ENCODE measurements at regions not wholly inside any gene's neighbourhood (a gene's known extent, or its start where the extent isn't known, plus 50 kb on each side); places are given as distances from the start of the nearest gene placed in this dataset.

DNA sequence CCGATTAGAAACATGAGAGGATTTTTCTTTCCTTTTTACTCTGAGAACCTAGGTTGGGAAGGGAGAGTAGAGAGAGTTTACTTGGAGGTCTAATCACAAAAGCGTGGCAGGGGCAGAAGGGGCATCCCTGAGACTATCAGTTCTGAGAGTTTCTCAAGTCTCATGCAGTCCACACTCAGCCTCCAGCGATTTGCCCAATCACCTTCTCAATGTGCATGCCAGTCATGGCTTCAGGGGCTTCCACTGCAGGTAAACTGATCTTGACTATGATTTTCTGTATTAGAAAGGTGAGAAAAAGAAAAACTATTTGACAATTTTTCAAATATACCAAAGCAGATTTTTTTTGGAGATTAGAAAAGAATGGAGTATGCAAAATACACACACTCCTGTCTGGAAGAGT is 617.1 kb upstream of the ZFP42 start:
- intact Hi-C loops (cut with DNase I, micrococcal nuclease) = no loop called here
- ATAC-seq = no peak

GRCh38 chr4:187380181-187380581 is 615.4 kb upstream of the ZFP42 start:
- no peaks in the 10 kb centered on the region for H3K36me3 ChIP-seq (ENCODE audit: low read depth)

More for the DNA sequence above, 617.1 kb upstream of the ZFP42 start:
- DNase-seq = no peak
- peaks cover 4% of the 10 kb centered on the region for H3K4me1 ChIP-seq (ENCODE audit: low read depth)
- H3K36me3 ChIP-seq (ENCODE audit: low read depth) = no peaks in the 10 kb centered on the region
- H3K4me3 ChIP-seq = no peak overlapping the region
- TF ChIP-seq, protein P1, sequence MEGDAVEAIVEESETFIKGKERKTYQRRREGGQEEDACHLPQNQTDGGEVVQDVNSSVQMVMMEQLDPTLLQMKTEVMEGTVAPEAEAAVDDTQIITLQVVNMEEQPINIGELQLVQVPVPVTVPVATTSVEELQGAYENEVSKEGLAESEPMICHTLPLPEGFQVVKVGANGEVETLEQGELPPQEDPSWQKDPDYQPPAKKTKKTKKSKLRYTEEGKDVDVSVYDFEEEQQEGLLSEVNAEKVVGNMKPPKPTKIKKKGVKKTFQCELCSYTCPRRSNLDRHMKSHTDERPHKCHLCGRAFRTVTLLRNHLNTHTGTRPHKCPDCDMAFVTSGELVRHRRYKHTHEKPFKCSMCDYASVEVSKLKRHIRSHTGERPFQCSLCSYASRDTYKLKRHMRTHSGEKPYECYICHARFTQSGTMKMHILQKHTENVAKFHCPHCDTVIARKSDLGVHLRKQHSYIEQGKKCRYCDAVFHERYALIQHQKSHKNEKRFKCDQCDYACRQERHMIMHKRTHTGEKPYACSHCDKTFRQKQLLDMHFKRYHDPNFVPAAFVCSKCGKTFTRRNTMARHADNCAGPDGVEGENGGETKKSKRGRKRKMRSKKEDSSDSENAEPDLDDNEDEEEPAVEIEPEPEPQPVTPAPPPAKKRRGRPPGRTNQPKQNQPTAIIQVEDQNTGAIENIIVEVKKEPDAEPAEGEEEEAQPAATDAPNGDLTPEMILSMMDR (IDR thresholded peaks at IDR 0.05) = no peak
- H3K9me3 ChIP-seq = no peaks in the 10 kb centered on the region

DNA sequence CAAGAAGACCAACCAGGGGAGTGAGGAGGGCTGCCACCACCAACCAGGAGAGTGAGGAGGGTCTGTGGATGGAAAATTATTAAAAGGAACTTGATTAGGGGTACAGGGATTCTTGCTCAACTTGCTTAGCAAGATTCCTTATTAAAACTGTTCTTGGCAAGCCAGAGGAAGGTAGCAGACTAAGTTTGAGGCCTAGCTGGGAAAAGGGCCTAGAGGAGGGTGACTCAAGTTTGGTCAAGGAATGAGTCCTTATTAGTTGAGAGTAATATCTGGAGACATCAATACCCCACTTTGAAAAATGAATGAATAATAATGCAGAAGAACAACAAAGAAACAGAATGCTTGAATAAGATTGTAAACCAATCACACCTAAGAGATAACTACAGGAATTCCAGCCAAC is 612.4 kb upstream of the ZFP42 start:
- TF ChIP-seq, protein P1 (IDR thresholded peaks at IDR 0.05) = no peak
- intact Hi-C loops (cut with DNase I, micrococcal nuclease) = no loop called here
- Histone ChIP-seq H3K9me3 (no peaks in the 10 kb centered on the region), H3K36me3 (ENCODE audit: low read depth) (no peaks in the 10 kb centered on the region), H3K4me1 (ENCODE audit: low read depth) (no peaks in the 10 kb centered on the region), H3K4me3 (no peak overlapping the region)
- ATAC-seq (no peak), DNase-seq (no peak)

More at GRCh38 chr4:187380181-187380581, 615.4 kb upstream of the ZFP42 start:
- intact Hi-C loops (cut with DNase I, micrococcal nuclease) = no loop called here
- ATAC-seq = peak; percentile 86
- Histone ChIP-seq H3K9me3 (no peaks in the 10 kb centered on the region), H3K4me1 (ENCODE audit: low read depth) (no peaks in the 10 kb centered on the region), H3K4me3 (no peak overlapping the region)
- peak in 2 of 3 donors; percentile 64 to 65 for DNase-seq
- TF ChIP-seq, protein P1 (IDR thresholded peaks at IDR 0.05) = peak; percentile 9

GRCh38 chr4:187387739-187388138 is 607.8 kb upstream of the ZFP42 start:
- Histone ChIP-seq H3K4me1 (ENCODE audit: low read depth) (no peaks in the 10 kb centered on the region), H3K36me3 (ENCODE audit: low read depth) (no peaks in the 10 kb centered on the region), H3K4me3 (no peak overlapping the region), H3K9me3 (no peaks in the 10 kb centered on the region)
- TF ChIP-seq, protein P1 (IDR thresholded peaks at IDR 0.05) = no peak
- DNase-seq (no peak), ATAC-seq (no peak)
- intact Hi-C loops (cut with DNase I, micrococcal nuclease) = no loop called here

DNA sequence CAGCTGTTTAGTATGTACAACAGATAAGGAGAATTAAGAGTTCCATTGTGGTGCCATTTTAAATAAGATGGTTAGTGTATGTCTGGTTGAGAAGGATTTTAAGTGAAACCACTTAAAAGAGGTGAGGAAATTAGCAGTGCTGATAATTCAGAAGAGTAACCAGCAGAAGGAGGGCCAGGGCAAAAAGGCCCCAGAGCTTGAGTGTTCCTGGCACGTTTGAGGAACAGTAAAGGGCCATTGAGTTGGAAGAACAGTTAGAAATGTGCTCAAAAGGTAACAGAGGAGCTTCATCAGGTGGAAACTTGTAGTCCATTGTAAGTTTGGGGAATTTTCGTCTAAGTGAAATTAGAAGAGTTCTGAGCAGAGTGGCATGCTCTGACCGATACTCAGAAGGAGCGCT is 606.2 kb upstream of the ZFP42 start:
- no peak for ATAC-seq
- Histone ChIP-seq H3K36me3 (ENCODE audit: low read depth) (no peaks in the 10 kb centered on the region), H3K9me3 (no peaks in the 10 kb centered on the region), H3K4me3 (no peak overlapping the region), H3K4me1 (ENCODE audit: low read depth) (no peaks in the 10 kb centered on the region)
- intact Hi-C loops (cut with DNase I, micrococcal nuclease) = no loop called here
- TF ChIP-seq, protein P1 (IDR thresholded peaks at IDR 0.05) = no peak
- no peak for DNase-seq

DNA sequence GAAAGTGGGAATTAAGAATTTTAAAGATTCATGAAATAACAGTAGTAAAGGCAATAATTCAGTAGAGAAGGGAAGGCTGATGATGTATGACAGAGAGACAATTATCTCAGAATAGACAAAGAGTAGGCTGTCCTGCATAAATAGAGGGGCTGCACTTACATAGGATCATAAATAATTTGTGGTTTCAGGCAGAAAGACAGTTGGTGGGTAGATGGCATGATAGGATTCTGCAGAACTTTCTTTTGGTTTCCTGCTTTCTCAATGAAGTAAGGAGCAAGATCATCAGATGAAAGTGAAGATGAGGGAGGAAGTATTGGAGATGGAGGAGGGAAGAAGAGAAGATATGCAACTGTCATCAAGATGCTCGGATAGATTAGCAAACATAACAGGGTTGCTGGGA is 604.9 kb upstream of the ZFP42 start:
- H3K4me3 ChIP-seq = no peak overlapping the region
- no peak for ATAC-seq
- no peak for DNase-seq
- no peaks in the 10 kb centered on the region for H3K36me3 ChIP-seq (ENCODE audit: low read depth)
- no peaks in the 10 kb centered on the region for H3K4me1 ChIP-seq (ENCODE audit: low read depth)
- no peaks in the 10 kb centered on the region for H3K9me3 ChIP-seq
- TF ChIP-seq, protein P1 (IDR thresholded peaks at IDR 0.05) = no peak
- intact Hi-C loops (cut with DNase I, micrococcal nuclease) = no loop called here
